Body of pancreas (tissue), 4 donors: ENCODE measurements at regions not wholly inside any gene's neighbourhood (a gene's known extent, or its start where the extent isn't known, plus 50 kb on each side); places are given as distances from the start of the nearest gene placed in this dataset.

ENCODE experiments used
- POLR2A ChIP-seq, 3 donors: fragments of 450-650 bp; IDR thresholded peaks; one replicate each; pipeline ENCODE4 v1.6.1; 2016; ENCODE audit warnings: antibody characterized with exemption in 3 of 3, mild to moderate bottlenecking in 2 of 3
- TF ChIP-seq, protein P1 (sequence below), 7 experiments: fragments of 450-650 bp in 4 of 7; fragments of 200-600 bp in 3 of 7; sonication (generic) in 3 of 7; IDR thresholded peaks; one replicate each; pipeline ENCODE4 v1.5.1; 2016 to 2019; ENCODE audit warnings: antibody characterized with exemption in 7 of 7

DNA sequence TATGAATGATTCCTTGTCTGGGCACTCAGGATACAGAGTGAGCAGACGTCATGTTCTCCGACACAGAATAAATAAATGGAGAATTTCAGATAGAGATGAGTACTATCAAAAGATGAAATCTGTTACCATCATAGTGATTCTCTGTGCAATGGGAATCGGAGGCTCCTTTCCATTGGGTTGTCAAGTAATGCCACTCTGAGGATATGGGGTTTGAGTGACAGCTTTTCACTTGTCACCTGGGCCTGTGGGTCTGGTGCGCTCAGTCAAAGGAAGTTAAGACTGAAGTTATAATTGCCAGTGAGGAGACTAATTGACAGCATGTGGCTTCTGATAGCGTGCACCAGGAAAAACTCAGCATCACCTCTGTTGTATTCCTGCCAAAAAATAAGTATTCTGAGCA, 387.2 kb downstream of the SOX11 start:
- TF ChIP-seq, protein P1, sequence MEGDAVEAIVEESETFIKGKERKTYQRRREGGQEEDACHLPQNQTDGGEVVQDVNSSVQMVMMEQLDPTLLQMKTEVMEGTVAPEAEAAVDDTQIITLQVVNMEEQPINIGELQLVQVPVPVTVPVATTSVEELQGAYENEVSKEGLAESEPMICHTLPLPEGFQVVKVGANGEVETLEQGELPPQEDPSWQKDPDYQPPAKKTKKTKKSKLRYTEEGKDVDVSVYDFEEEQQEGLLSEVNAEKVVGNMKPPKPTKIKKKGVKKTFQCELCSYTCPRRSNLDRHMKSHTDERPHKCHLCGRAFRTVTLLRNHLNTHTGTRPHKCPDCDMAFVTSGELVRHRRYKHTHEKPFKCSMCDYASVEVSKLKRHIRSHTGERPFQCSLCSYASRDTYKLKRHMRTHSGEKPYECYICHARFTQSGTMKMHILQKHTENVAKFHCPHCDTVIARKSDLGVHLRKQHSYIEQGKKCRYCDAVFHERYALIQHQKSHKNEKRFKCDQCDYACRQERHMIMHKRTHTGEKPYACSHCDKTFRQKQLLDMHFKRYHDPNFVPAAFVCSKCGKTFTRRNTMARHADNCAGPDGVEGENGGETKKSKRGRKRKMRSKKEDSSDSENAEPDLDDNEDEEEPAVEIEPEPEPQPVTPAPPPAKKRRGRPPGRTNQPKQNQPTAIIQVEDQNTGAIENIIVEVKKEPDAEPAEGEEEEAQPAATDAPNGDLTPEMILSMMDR (IDR thresholded peaks at IDR 0.05), result no peak
- no peak for TF ChIP-seq POLR2A (IDR thresholded peaks at IDR 0.05)
